Ishikawa (cell line): ENCODE measurements at regions not wholly inside any gene's neighbourhood (a gene's known extent, or its start where the extent isn't known, plus 50 kb on each side); places are given as distances from the start of the nearest gene placed in this dataset.

Experiments used
- CEBPB ChIP-seq: IDR thresholded peaks from 2 replicates; pipeline ENCODE4 v1.6.1; 2012
- CREB1 ChIP-seq: IDR thresholded peaks from 2 replicates; pipeline ENCODE4 v1.6.1; 2012; ENCODE audit warnings: low read depth
- EGR1 ChIP-seq: IDR thresholded peaks from 2 replicates; pipeline ENCODE4 v1.6.1; 2012
- EP300 ChIP-seq: IDR thresholded peaks from 2 replicates; pipeline ENCODE4 v1.6.1; 2012; ENCODE audit warnings: borderline replicate concordance
- FOXM1 ChIP-seq: IDR thresholded peaks from 2 replicates; pipeline ENCODE4 v1.6.1; 2012; ENCODE audit warnings: low read depth, borderline replicate concordance
- NFIC ChIP-seq: IDR thresholded peaks from 2 replicates; pipeline ENCODE4 v1.6.1; 2012
- RAD21 ChIP-seq: IDR thresholded peaks from 2 replicates; pipeline ENCODE4 v1.6.1; 2012; ENCODE audit warnings: low read depth
- TAF1 ChIP-seq: IDR thresholded peaks from 2 replicates; pipeline ENCODE4 v1.6.1; 2012; ENCODE audit warnings: low read depth, mild to moderate bottlenecking
- TCF12 ChIP-seq: IDR thresholded peaks from 2 replicates; pipeline ENCODE4 v1.6.1; 2012; ENCODE audit warnings: low read depth
- TEAD4 ChIP-seq: IDR thresholded peaks from 2 replicates; pipeline ENCODE4 v1.6.1; 2012
- YY1 ChIP-seq: IDR thresholded peaks from 2 replicates; pipeline ENCODE4 v1.6.1; 2012; ENCODE audit warnings: low read depth
- ZBTB7A ChIP-seq: IDR thresholded peaks from 2 replicates; pipeline ENCODE4 v1.6.1; 2012; ENCODE audit warnings: low read depth
- TF ChIP-seq, protein P1 (sequence below): IDR thresholded peaks from 2 replicates; pipeline ENCODE4 v1.6.1; 2012
- TF ChIP-seq, protein P2 (sequence below): IDR thresholded peaks from 2 replicates; pipeline ENCODE4 v1.6.1; 2012; ENCODE audit warnings: low read depth, mild to moderate bottlenecking
- TF ChIP-seq, protein P3 (sequence below): IDR thresholded peaks from 2 replicates; pipeline ENCODE4 v1.6.1; 2012

DNA sequence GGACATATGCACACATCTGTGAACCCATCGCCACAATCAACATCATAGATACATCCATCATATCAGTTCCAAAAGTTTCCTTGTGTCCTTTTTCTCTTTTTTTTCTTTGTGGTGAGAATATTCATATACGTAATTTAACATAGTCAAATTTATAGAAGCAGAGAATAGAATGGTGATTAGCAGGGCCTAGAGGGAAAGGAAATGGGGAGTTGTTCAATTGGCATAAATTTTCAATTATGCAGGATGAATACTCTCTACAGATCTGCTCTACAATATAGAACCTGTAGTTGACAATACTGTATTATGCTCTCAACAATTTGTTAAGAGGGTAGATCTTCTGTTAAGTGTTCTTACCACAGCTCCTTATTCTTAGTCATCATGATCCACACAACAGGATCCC, 413.2 kb downstream of the SHISA9 start:
- TF ChIP-seq RAD21 (no peak), EGR1 (no peak), CEBPB (no peak), EP300 (no peak), CREB1 (no peak), TCF12 (no peak)
- TF ChIP-seq, protein P1, sequence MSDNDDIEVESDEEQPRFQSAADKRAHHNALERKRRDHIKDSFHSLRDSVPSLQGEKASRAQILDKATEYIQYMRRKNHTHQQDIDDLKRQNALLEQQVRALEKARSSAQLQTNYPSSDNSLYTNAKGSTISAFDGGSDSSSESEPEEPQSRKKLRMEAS, result no peak
- TF ChIP-seq, protein P2, sequence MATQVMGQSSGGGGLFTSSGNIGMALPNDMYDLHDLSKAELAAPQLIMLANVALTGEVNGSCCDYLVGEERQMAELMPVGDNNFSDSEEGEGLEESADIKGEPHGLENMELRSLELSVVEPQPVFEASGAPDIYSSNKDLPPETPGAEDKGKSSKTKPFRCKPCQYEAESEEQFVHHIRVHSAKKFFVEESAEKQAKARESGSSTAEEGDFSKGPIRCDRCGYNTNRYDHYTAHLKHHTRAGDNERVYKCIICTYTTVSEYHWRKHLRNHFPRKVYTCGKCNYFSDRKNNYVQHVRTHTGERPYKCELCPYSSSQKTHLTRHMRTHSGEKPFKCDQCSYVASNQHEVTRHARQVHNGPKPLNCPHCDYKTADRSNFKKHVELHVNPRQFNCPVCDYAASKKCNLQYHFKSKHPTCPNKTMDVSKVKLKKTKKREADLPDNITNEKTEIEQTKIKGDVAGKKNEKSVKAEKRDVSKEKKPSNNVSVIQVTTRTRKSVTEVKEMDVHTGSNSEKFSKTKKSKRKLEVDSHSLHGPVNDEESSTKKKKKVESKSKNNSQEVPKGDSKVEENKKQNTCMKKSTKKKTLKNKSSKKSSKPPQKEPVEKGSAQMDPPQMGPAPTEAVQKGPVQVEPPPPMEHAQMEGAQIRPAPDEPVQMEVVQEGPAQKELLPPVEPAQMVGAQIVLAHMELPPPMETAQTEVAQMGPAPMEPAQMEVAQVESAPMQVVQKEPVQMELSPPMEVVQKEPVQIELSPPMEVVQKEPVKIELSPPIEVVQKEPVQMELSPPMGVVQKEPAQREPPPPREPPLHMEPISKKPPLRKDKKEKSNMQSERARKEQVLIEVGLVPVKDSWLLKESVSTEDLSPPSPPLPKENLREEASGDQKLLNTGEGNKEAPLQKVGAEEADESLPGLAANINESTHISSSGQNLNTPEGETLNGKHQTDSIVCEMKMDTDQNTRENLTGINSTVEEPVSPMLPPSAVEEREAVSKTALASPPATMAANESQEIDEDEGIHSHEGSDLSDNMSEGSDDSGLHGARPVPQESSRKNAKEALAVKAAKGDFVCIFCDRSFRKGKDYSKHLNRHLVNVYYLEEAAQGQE, result no peak

DNA sequence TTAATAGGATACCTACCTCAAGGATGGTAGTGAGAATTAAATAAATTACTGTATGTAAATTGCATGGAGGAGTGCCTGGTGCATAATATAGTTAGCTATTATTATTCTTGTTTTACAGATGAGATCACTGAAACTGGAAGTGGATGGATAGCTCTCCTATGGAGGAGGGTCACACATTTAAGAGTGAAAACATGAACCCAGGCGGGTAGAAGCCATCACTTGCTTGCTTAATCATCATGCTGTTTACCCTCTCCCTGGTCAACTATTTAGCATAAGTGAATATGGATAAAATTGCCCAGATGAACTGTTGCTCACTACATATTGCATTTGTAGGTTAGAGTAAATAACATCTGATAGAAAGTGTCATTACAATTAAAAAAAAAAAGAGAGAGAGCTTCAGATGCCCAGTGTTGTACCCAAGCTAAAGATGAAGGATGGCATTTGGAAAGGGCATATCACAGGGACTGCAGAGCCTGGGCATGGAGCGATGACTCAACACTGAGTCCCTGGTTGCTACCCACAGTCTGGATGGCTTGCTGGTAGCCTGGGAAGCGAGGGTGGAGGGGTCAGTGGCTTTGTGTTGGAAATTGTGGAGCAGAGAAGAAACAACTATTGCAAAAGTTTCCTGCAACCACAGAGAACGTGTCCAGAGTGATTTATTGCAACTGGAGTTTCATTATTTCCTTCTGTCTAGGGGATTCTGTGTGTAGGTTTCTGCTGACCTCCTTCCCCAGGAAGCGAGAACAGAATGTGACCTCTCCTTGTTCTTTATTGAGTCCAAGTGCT, 414.4 kb downstream of the SHISA9 start:
- TF ChIP-seq, protein P1, result no peak
- TF ChIP-seq ZBTB7A, result no peak
- no peak for TF ChIP-seq EP300
- TF ChIP-seq TEAD4, result no peak
- no peak for TF ChIP-seq RAD21
- TF ChIP-seq NFIC, result no peak
- TF ChIP-seq, protein P3, sequence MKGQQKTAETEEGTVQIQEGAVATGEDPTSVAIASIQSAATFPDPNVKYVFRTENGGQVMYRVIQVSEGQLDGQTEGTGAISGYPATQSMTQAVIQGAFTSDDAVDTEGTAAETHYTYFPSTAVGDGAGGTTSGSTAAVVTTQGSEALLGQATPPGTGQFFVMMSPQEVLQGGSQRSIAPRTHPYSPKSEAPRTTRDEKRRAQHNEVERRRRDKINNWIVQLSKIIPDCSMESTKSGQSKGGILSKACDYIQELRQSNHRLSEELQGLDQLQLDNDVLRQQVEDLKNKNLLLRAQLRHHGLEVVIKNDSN, result no peak
- TF ChIP-seq FOXM1, result no peak
- no peak for TF ChIP-seq TAF1
- TF ChIP-seq YY1, result no peak
- no peak for TF ChIP-seq CEBPB
- TF ChIP-seq, protein P2, result no peak
- no peak for TF ChIP-seq CREB1
- TF ChIP-seq EGR1, result no peak
- no peak for TF ChIP-seq TCF12

DNA sequence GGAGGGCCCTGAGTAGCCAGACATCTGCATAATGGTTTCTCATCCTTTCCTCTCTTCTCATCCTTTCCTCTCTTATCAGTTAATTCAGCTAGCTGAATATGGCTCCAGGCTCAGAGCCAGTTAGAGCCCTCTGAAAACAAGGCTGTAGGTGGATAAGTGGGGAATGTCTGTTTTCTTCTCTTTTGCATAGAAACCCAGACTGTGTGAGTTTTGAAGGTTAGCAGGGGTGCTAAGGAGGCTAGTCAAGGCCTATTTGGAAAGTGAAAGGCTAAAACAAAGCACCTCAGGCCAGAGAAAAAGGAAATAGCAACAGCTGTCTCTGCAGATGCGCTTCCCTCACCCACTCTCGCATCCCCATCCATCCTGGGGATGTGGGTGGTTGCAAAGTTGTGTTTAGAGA, 420.9 kb downstream of the SHISA9 start:
- TF ChIP-seq, protein P1, result no peak
- TF ChIP-seq ZBTB7A (no peak), NFIC (no peak), FOXM1 (no peak), TAF1 (no peak), TEAD4 (no peak), YY1 (no peak), CREB1 (no peak), RAD21 (no peak), EGR1 (no peak), CEBPB (no peak), EP300 (no peak)
- TF ChIP-seq, protein P3, result no peak
- TF ChIP-seq, protein P2, result no peak

DNA sequence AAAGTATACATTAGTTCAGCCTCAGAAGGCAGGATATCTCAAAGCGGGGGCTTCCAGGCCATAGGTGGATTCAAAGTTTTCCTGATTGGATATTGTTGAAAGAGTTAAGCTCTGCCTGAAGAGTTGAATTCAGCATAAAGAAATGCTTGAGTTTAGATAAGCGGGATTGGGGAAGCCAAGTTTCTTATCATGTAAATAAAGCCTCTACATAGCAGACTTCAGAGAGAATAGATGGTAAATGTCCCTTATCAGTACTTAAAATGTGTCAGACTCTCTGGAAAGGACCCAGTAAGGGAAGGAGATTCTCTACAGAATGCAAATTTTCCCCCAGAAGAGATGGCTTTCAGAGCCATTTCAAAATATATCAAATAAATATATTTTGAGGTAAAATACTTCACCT, 423.5 kb downstream of the SHISA9 start:
- TF ChIP-seq CREB1 (no peak), FOXM1 (no peak), EGR1 (no peak), YY1 (no peak), NFIC (no peak), ZBTB7A (no peak), TEAD4 (no peak), RAD21 (no peak), TAF1 (no peak), CEBPB (no peak), TCF12 (no peak), EP300 (no peak)
- TF ChIP-seq, protein P2, result no peak
- TF ChIP-seq, protein P1, result no peak
- TF ChIP-seq, protein P3, result no peak
